Stomach (tissue), 4 donors: ENCODE measurements at regions not wholly inside any gene's neighbourhood (a gene's known extent, or its start where the extent isn't known, plus 50 kb on each side); places are given as distances from the start of the nearest gene placed in this dataset.

Source experiments
- POLR2A ChIP-seq, 4 donors: fragments of 450-650 bp; IDR thresholded peaks; one replicate each; pipeline ENCODE4 v1.6.1; 2016; ENCODE audit warnings: antibody characterized with exemption in 4 of 4, control low read depth in 2 of 4, mild to moderate bottlenecking in 1 of 4, moderate library complexity in 1 of 4
- TF ChIP-seq, protein P1 (sequence below), 7 experiments: fragments of 450-650 bp in 4 of 7; fragments of 200-600 bp in 3 of 7; sonication (generic) in 3 of 7; IDR thresholded peaks; one replicate each; pipeline ENCODE4 v1.5.1; 2016 to 2019; ENCODE audit warnings: antibody characterized with exemption in 7 of 7, control low read depth in 2 of 7, mild to moderate bottlenecking in 1 of 7

GRCh38 chr11:92046103-92046502, 178.5 kb upstream of the FAT3 start:
- TF ChIP-seq, protein P1, sequence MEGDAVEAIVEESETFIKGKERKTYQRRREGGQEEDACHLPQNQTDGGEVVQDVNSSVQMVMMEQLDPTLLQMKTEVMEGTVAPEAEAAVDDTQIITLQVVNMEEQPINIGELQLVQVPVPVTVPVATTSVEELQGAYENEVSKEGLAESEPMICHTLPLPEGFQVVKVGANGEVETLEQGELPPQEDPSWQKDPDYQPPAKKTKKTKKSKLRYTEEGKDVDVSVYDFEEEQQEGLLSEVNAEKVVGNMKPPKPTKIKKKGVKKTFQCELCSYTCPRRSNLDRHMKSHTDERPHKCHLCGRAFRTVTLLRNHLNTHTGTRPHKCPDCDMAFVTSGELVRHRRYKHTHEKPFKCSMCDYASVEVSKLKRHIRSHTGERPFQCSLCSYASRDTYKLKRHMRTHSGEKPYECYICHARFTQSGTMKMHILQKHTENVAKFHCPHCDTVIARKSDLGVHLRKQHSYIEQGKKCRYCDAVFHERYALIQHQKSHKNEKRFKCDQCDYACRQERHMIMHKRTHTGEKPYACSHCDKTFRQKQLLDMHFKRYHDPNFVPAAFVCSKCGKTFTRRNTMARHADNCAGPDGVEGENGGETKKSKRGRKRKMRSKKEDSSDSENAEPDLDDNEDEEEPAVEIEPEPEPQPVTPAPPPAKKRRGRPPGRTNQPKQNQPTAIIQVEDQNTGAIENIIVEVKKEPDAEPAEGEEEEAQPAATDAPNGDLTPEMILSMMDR (IDR thresholded peaks at IDR 0.05), result no peak
- TF ChIP-seq POLR2A (IDR thresholded peaks at IDR 0.05), result no peak
